BJ (cell line): ENCODE measurements at regions not wholly inside any gene's neighbourhood (a gene's known extent, or its start where the extent isn't known, plus 50 kb on each side); places are given as distances from the start of the nearest gene placed in this dataset.

Experiments used
- CTCF ChIA-PET: fragments of 350-600 bp; formaldehyde crosslinking; extraction: SDS; loops from one replicate; lab custom pipeline; 2021; ENCODE audit warnings: antibody characterized with exemption, inconsistent platforms; lab: Yijun Ruan, JAX
- POLR2A ChIA-PET: fragments of 300-600 bp; sonication (Branson Sonifier 250); formaldehyde crosslinking; extraction: SDS; loops from one replicate; lab custom pipeline; 2021; ENCODE audit warnings: antibody characterized with exemption; lab: Charles Lee
- DNase-seq: peaks from one replicate; pipeline ENCODE4 v3.0.0-alpha.2; 2011; ENCODE audit warnings: low read depth
- H3K27me3 ChIP-seq: 2 replicates; pipeline ENCODE4 v1.6.0; 2011; ENCODE audit warnings: low read length; ENCODE audit not compliant: control insufficient read depth, insufficient read depth
- H3K36me3 ChIP-seq: 2 replicates; pipeline ENCODE4 v1.5.1; 2011; ENCODE audit warnings: low read length; ENCODE audit not compliant: control insufficient read depth, insufficient read depth
- H3K4me3 ChIP-seq: 2 replicates; pipeline ENCODE4 v1.5.1; 2011; ENCODE audit warnings: low read depth, mild to moderate bottlenecking, control low read depth, low read length
- TF ChIP-seq, protein P1 (sequence below): IDR thresholded peaks from 2 replicates; pipeline ENCODE4 v1.5.1; 2011; ENCODE audit warnings: low read depth, mild to moderate bottlenecking, control low read depth, inconsistent platforms, low read length, moderate library complexity; ENCODE audit not compliant: insufficient read depth

DNA sequence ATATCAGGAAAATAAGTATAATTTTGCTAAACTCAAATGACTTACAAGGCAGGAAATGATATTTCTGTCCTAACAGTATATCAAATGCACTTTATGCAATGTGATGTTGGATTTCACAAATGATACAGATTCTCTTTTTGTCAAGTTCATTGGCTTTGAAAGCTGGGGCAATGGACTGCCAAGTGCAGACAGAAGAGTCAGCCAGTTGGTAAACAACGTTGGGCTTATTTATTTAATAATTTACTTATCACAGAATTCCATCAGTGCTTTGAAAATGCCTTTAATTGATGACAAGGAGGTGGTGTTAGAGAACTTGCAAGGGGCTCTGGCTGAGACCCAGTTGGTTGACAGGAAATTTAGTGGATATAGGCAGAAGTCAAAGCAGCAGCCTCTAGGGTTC is 79.9 kb upstream of the ADGRG2 start:
- H3K4me3 ChIP-seq = no peak overlapping the region
- H3K27me3 ChIP-seq = no peaks in the 10 kb centered on the region
- DNase-seq = no peak
- H3K36me3 ChIP-seq = no peaks in the 10 kb centered on the region
- CTCF ChIA-PET = no interaction called here
- TF ChIP-seq, protein P1, sequence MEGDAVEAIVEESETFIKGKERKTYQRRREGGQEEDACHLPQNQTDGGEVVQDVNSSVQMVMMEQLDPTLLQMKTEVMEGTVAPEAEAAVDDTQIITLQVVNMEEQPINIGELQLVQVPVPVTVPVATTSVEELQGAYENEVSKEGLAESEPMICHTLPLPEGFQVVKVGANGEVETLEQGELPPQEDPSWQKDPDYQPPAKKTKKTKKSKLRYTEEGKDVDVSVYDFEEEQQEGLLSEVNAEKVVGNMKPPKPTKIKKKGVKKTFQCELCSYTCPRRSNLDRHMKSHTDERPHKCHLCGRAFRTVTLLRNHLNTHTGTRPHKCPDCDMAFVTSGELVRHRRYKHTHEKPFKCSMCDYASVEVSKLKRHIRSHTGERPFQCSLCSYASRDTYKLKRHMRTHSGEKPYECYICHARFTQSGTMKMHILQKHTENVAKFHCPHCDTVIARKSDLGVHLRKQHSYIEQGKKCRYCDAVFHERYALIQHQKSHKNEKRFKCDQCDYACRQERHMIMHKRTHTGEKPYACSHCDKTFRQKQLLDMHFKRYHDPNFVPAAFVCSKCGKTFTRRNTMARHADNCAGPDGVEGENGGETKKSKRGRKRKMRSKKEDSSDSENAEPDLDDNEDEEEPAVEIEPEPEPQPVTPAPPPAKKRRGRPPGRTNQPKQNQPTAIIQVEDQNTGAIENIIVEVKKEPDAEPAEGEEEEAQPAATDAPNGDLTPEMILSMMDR = no peak
- POLR2A ChIA-PET = no interaction called here

DNA sequence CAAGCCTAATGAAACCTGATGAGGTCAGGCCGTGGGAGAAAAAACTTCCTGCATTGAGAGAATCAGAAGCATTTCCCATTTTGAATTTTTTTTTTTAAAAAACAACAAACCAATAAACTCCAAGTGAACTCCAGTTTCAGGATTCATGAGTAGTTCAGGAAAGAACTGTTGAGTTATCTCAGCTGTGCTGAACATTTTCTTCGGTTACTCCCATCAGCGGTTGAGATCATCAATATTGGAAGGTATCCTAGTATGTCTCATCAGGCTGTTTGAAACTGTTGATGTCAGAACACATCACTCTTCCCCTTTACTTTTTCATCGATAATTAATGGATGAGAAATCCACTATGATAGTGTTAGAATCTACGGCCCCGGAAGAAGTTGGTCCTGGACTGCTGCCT is 82.4 kb upstream of the ADGRG2 start:
- DNase-seq = no peak
- ChIA-PET CTCF (no interaction called here), POLR2A (no interaction called here)
- Histone ChIP-seq H3K27me3 (no peaks in the 10 kb centered on the region), H3K4me3 (no peak overlapping the region), H3K36me3 (no peaks in the 10 kb centered on the region)
- TF ChIP-seq, protein P1 = no peak

DNA sequence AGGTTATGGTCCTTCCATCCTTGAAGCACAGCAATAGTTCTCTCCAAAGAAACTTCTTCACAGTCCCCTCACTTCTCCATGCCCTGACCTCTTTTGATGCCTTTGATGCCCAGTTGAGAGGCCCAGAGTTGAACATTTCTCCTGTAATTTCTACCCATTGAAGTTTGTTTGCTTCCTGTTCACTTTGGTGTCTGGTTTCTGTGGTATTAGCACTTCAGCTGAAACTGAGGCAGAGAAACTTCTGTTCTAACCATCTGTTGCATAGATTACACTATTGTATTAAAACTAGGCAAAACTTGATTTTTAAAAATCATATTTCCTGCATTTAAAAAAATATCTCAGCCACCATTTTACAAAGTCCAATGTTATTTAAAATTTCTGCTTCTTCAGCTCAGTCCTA is 89.8 kb upstream of the ADGRG2 start:
- CTCF ChIA-PET = no interaction called here

DNA sequence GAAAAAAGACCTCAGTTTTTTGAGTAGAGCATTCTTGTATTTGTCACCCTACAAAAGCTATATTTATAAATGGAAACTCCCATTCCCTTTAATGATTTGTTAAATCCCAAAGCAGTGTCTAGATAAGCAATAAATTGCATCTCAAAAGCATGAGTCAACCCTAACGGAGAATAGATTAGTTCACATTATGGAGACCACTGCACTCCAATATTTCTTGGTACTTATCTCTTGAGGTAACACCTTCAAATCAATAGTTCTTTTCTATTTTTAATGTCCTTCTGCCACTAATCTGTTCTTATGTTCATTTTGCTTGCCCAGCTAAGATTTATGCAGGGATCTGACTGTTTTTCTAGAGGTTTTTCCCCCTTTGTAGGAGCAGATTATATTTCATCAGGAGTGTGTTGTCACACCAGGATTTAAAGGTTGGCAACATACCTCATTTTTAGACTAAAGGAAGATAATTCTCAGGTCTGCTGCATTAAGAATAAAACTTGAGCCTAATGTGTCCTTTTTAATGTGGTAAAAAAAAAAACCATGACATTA is 91.4 kb upstream of the ADGRG2 start:
- DNase-seq = no peak
- TF ChIP-seq, protein P1 = no peak
- H3K36me3 ChIP-seq = no peaks in the 10 kb centered on the region

More for the DNA sequence above, 89.8 kb upstream of the ADGRG2 start:
- DNase-seq = no peak
- Histone ChIP-seq H3K36me3 (no peaks in the 10 kb centered on the region), H3K27me3 (no peaks in the 10 kb centered on the region), H3K4me3 (no peak overlapping the region)
- POLR2A ChIA-PET = no interaction called here
- TF ChIP-seq, protein P1 = no peak

DNA sequence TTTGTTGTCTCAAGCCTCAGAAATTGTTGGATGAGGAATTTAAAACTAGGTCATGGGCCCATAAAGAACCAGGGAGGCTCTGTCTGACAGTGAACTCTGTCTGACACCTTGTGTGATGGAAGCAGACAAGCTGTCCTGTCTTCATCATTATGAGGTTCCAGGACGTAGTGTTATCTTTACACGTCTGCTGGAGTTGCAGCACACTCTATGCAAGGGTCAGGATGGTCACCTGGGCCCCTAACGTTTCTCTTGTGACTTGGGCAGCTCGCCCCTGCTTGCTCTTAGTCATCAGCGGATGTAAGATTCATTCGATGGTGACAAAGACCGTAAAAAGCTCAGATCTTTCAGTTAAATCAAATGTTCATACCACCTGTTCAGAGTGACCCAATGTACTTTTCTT is 92.0 kb upstream of the ADGRG2 start:
- H3K4me3 ChIP-seq = no peak overlapping the region
- DNase-seq = no peak
- H3K36me3 ChIP-seq = no peaks in the 10 kb centered on the region
- POLR2A ChIA-PET = no interaction called here
- TF ChIP-seq, protein P1 = no peak
- CTCF ChIA-PET = no interaction called here
- H3K27me3 ChIP-seq = no peaks in the 10 kb centered on the region

More for the DNA sequence above, 91.4 kb upstream of the ADGRG2 start:
- Histone ChIP-seq H3K27me3 (no peaks in the 10 kb centered on the region), H3K4me3 (no peak overlapping the region)
- POLR2A ChIA-PET = no interaction called here
- CTCF ChIA-PET = no interaction called here
